ENCODE measurements at regions not wholly inside any gene's neighbourhood (a gene's known extent, or its start where the extent isn't known, plus 50 kb on each side); places are given as distances from the start of the nearest gene placed in this dataset.
A peak's percentile ranks its signal among the peaks of the same experiment; 100 is the strongest.

- TF ChIP-seq IKZF5 (CRISPR knock-in tag; IDR thresholded peaks at IDR 0.05) (peak; percentile 87), MXI1 (IDR thresholded peaks at IDR 0.05; ENCODE audit: borderline replicate concordance, low read depth, low read length) (peak; percentile 48; the same call in 1 of the 3 replicates), CHD2 (IDR thresholded peaks at IDR 0.05; ENCODE audit: low read depth, low read length) (no peak), ZNF574 (CRISPR knock-in tag; IDR thresholded peaks at IDR 0.05) (peak; percentile 70), ZNF224 (CRISPR knock-in tag; IDR thresholded peaks at IDR 0.05) (peak; percentile 74; the same call in 1 of the 2 replicates), KDM4B (CRISPR knock-in tag; IDR thresholded peaks at IDR 0.05) (peak; percentile 89; the same call in 1 of the 2 replicates), NRL (CRISPR knock-in tag; IDR thresholded peaks at IDR 0.05; ENCODE audit: borderline replicate concordance) (no peak), RELA (CRISPR knock-in tag; IDR thresholded peaks at IDR 0.05) (0 out of 2 replicates have a peak, but pooled peaks have one; percentile 48), ZNF550 (CRISPR knock-in tag; IDR thresholded peaks at IDR 0.05; ENCODE audit: borderline replicate concordance) (no peak), TBP (CRISPR knock-in tag; IDR thresholded peaks at IDR 0.05) (0 out of 2 replicates have a peak, but pooled peaks have one; percentile 36), ZNF329 (CRISPR knock-in tag; IDR thresholded peaks at IDR 0.05; ENCODE audit: low read depth) (no peak), PHB2 (IDR thresholded peaks at IDR 0.05; ENCODE audit: partially characterized antibody) (no peak), CBX1 (IDR thresholded peaks at IDR 0.05; ENCODE audit: low read depth) (peak; percentile 94), GZF1 (CRISPR knock-in tag; IDR thresholded peaks at IDR 0.05) (peak; percentile 62; the same call in 1 of the 2 replicates), SP5 (CRISPR knock-in tag; IDR thresholded peaks at IDR 0.05; ENCODE audit: borderline replicate concordance, low read depth) (peak; percentile 34; the same call in 1 of the 2 replicates), ZNF740 (CRISPR knock-in tag; IDR thresholded peaks at IDR 0.05) (0 out of 2 replicates have a peak, but pooled peaks have one; percentile 18), TSC22D2 (CRISPR knock-in tag; IDR thresholded peaks at IDR 0.05; ENCODE audit: borderline replicate concordance) (peak; percentile 88; the same call in 1 of the 2 replicates), RAD21 (CRISPR knock-in tag; IDR thresholded peaks at IDR 0.05) (0 out of 2 replicates have a peak, but pooled peaks have one; percentile 22), FOXJ3 (CRISPR knock-in tag; IDR thresholded peaks at IDR 0.05; ENCODE audit: borderline replicate concordance) (peak; percentile 63), ZFP36L1 (CRISPR knock-in tag; IDR thresholded peaks at IDR 0.05) (peak; percentile 75; the same call in 1 of the 2 replicates), RARA (CRISPR knock-in tag; IDR thresholded peaks at IDR 0.05) (0 out of 2 replicates have a peak, but pooled peaks have one; percentile 32)
- TF ChIP-seq, protein P1, sequence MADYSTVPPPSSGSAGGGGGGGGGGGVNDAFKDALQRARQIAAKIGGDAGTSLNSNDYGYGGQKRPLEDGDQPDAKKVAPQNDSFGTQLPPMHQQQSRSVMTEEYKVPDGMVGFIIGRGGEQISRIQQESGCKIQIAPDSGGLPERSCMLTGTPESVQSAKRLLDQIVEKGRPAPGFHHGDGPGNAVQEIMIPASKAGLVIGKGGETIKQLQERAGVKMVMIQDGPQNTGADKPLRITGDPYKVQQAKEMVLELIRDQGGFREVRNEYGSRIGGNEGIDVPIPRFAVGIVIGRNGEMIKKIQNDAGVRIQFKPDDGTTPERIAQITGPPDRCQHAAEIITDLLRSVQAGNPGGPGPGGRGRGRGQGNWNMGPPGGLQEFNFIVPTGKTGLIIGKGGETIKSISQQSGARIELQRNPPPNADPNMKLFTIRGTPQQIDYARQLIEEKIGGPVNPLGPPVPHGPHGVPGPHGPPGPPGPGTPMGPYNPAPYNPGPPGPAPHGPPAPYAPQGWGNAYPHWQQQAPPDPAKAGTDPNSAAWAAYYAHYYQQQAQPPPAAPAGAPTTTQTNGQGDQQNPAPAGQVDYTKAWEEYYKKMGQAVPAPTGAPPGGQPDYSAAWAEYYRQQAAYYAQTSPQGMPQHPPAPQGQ (CRISPR knock-in tag; IDR thresholded peaks at IDR 0.05; ENCODE audit: borderline replicate concordance) = no peak
- TF ChIP-seq, protein P2, sequence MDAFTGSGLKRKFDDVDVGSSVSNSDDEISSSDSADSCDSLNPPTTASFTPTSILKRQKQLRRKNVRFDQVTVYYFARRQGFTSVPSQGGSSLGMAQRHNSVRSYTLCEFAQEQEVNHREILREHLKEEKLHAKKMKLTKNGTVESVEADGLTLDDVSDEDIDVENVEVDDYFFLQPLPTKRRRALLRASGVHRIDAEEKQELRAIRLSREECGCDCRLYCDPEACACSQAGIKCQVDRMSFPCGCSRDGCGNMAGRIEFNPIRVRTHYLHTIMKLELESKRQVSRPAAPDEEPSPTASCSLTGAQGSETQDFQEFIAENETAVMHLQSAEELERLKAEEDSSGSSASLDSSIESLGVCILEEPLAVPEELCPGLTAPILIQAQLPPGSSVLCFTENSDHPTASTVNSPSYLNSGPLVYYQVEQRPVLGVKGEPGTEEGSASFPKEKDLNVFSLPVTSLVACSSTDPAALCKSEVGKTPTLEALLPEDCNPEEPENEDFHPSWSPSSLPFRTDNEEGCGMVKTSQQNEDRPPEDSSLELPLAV (CRISPR knock-in tag; conservative IDR thresholded peaks at IDR 0.05; ENCODE audit: low read depth) = no peak
Observed at GRCh38 chr6:27688014-27688586, 215.2 kb upstream of the ZNF184 start (continued).

Data from HepG2 (cell line).